Stomach (tissue), 4 donors: ENCODE measurements at regions not wholly inside any gene's neighbourhood (a gene's known extent, or its start where the extent isn't known, plus 50 kb on each side); places are given as distances from the start of the nearest gene placed in this dataset.

Experiments used
- EP300 ChIP-seq: sonication (generic); formaldehyde crosslinking; IDR thresholded peaks from one replicate; pipeline ENCODE4 v1.6.1; 2017; ENCODE audit warnings: antibody characterized with exemption
- POLR2A ChIP-seq, 4 donors: fragments of 450-650 bp; IDR thresholded peaks; one replicate each; pipeline ENCODE4 v1.6.1; 2016; ENCODE audit warnings: antibody characterized with exemption in 4 of 4, control low read depth in 2 of 4, mild to moderate bottlenecking in 1 of 4, moderate library complexity in 1 of 4
- TF ChIP-seq, protein P1 (sequence below), 7 experiments: fragments of 450-650 bp in 4 of 7; fragments of 200-600 bp in 3 of 7; sonication (generic) in 3 of 7; IDR thresholded peaks; one replicate each; pipeline ENCODE4 v1.5.1; 2016 to 2019; ENCODE audit warnings: antibody characterized with exemption in 7 of 7, control low read depth in 2 of 7, mild to moderate bottlenecking in 1 of 7

DNA sequence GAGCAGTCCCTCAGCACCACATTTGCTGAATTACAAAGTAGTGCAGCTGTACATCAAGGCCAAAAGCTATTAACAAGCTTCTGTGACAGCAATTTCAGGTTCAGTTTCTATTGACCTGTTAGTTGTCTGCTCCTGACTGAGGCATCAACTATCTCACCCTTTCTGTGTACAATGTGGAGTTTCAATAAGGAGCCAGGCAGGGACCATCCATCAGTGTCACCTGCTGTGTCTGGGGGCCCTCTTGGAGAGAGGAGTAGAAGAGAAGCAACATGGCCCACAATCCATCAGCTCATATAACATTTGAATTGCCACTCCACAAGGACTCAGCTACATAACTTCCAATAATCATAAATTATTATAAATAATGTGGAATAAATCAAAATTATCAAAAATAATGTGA is 72.3 kb upstream of the CCDC196 start:
- TF ChIP-seq, protein P1, sequence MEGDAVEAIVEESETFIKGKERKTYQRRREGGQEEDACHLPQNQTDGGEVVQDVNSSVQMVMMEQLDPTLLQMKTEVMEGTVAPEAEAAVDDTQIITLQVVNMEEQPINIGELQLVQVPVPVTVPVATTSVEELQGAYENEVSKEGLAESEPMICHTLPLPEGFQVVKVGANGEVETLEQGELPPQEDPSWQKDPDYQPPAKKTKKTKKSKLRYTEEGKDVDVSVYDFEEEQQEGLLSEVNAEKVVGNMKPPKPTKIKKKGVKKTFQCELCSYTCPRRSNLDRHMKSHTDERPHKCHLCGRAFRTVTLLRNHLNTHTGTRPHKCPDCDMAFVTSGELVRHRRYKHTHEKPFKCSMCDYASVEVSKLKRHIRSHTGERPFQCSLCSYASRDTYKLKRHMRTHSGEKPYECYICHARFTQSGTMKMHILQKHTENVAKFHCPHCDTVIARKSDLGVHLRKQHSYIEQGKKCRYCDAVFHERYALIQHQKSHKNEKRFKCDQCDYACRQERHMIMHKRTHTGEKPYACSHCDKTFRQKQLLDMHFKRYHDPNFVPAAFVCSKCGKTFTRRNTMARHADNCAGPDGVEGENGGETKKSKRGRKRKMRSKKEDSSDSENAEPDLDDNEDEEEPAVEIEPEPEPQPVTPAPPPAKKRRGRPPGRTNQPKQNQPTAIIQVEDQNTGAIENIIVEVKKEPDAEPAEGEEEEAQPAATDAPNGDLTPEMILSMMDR (IDR thresholded peaks at IDR 0.05), result no peak
- TF ChIP-seq POLR2A (IDR thresholded peaks at IDR 0.05) (no peak), EP300 (no peak)
